ENCODE measurements at regions not wholly inside any gene's neighbourhood (a gene's known extent, or its start where the extent isn't known, plus 50 kb on each side); places are given as distances from the start of the nearest gene placed in this dataset.

GRCh38 chr1:87542697-87543096 lies 214.0 kb downstream of the LMO4 start:
- no peak for TF ChIP-seq CTCF (IDR thresholded peaks at IDR 0.05)
- no peak for TF ChIP-seq POLR2A (IDR thresholded peaks at IDR 0.05)

All from suprapubic skin (tissue), 3 donors.